ENCODE measurements at regions not wholly inside any gene's neighbourhood (a gene's known extent, or its start where the extent isn't known, plus 50 kb on each side); places are given as distances from the start of the nearest gene placed in this dataset.
A peak's percentile ranks its signal among the peaks of the same experiment; 100 is the strongest.

GRCh38 chr20:43843965-43844660 lies 70.5 kb upstream of the TOX2 start:
- Mint-ChIP-seq H3K4me3 (peak overlapping the region in 1 of 8 donors; percentile 17), H3K36me3 (no peaks in the 10 kb centered on the region), H3K27ac (no peak overlapping the region), H3K4me1 (no peaks in the 10 kb centered on the region), H3K9me3 (no peaks in the 10 kb centered on the region), H3K27me3 (peaks cover 0 to 16% (median 0%) of the 10 kb centered on the region in 3 donors)
- no peak for DNase-seq
- ATAC-seq (ENCODE audit: low read depth in 2 of 2) = no peak

GRCh38 chr20:43843096-43843964 lies 71.3 kb upstream of the TOX2 start:
- peak overlapping the region in 1 of 6 donors; percentile 90 for H3K27ac Mint-ChIP-seq
- no peaks in the 10 kb centered on the region for H3K36me3 Mint-ChIP-seq
- no peaks in the 10 kb centered on the region for H3K4me1 Mint-ChIP-seq
- H3K27me3 Mint-ChIP-seq = peaks cover 0 to 16% (median 0%) of the 10 kb centered on the region in 3 donors
- DNase-seq (no peak), ATAC-seq (ENCODE audit: low read depth in 2 of 2) (no peak)
- H3K9me3 Mint-ChIP-seq = no peaks in the 10 kb centered on the region
- H3K4me3 Mint-ChIP-seq = no peak overlapping the region

GRCh38 chr20:43842126-43843020 lies 72.3 kb upstream of the TOX2 start:
- no peak overlapping the region for H3K4me3 Mint-ChIP-seq
- H3K9me3 Mint-ChIP-seq = no peaks in the 10 kb centered on the region
- H3K27ac Mint-ChIP-seq = no peak overlapping the region
- ATAC-seq (ENCODE audit: low read depth in 2 of 2) = no peak
- no peak for DNase-seq
- H3K27me3 Mint-ChIP-seq = peaks cover 0 to 16% (median 0%) of the 10 kb centered on the region in 3 donors
- no peaks in the 10 kb centered on the region for H3K36me3 Mint-ChIP-seq
- H3K4me1 Mint-ChIP-seq = no peaks in the 10 kb centered on the region

- Mint-ChIP-seq H3K4me1 (no peaks in the 10 kb centered on the region), H3K36me3 (no peaks in the 10 kb centered on the region), H3K4me3 (peak overlapping the region in 1 of 8 donors; percentile 33), H3K9me3 (no peaks in the 10 kb centered on the region), H3K27me3 (peaks cover 0 to 6% (median 0%) of the 10 kb centered on the region in 3 donors), H3K27ac (peak overlapping the region in 1 of 6 donors; percentile 71)
- no peak for DNase-seq
- ATAC-seq (ENCODE audit: low read depth in 2 of 2) = peak; percentile 41 to 47
These were observed 74.1 kb upstream of the TOX2 start for GRCh38 chr20:43840382-43841070.

- Mint-ChIP-seq H3K4me1 (no peaks in the 10 kb centered on the region), H3K4me3 (no peak overlapping the region), H3K9me3 (no peaks in the 10 kb centered on the region), H3K36me3 (no peaks in the 10 kb centered on the region), H3K27me3 (no peaks in the 10 kb centered on the region), H3K27ac (no peak overlapping the region)
- no peak for ATAC-seq (ENCODE audit: low read depth in 2 of 2)
- no peak for DNase-seq
These were observed 74.9 kb upstream of the TOX2 start for GRCh38 chr20:43839793-43840199.

GRCh38 chr20:43838703-43839060 lies 76.0 kb upstream of the TOX2 start:
- no peaks in the 10 kb centered on the region for H3K4me1 Mint-ChIP-seq
- DNase-seq = no peak
- H3K27me3 Mint-ChIP-seq = no peaks in the 10 kb centered on the region
- H3K4me3 Mint-ChIP-seq = no peak overlapping the region
- H3K27ac Mint-ChIP-seq = no peak overlapping the region
- no peaks in the 10 kb centered on the region for H3K36me3 Mint-ChIP-seq
- no peak for ATAC-seq (ENCODE audit: low read depth in 2 of 2)
- H3K9me3 Mint-ChIP-seq = no peaks in the 10 kb centered on the region

- H3K4me1 Mint-ChIP-seq = no peaks in the 10 kb centered on the region
These were observed 76.6 kb upstream of the TOX2 start for GRCh38 chr20:43837856-43838702.

GRCh38 chr20:43836790-43837189 lies 77.9 kb upstream of the TOX2 start:
- no peak for ATAC-seq (ENCODE audit: low read depth in 2 of 2)
- Mint-ChIP-seq H3K27ac (no peak overlapping the region), H3K4me3 (no peak overlapping the region), H3K4me1 (no peaks in the 10 kb centered on the region), H3K27me3 (peaks cover 0 to 9% (median 8%) of the 10 kb centered on the region in 3 donors), H3K36me3 (no peaks in the 10 kb centered on the region), H3K9me3 (no peaks in the 10 kb centered on the region)
- DNase-seq = no peak

More at GRCh38 chr20:43837856-43838702, 76.6 kb upstream of the TOX2 start:
- Mint-ChIP-seq H3K27me3 (no peaks in the 10 kb centered on the region), H3K4me3 (no peak overlapping the region), H3K9me3 (no peaks in the 10 kb centered on the region), H3K27ac (peak overlapping the region in 2 of 6 donors; percentile 20 to 57), H3K36me3 (no peaks in the 10 kb centered on the region)
- ATAC-seq (ENCODE audit: low read depth in 2 of 2) = no peak
- DNase-seq = no peak

- ATAC-seq (ENCODE audit: low read depth in 2 of 2) (no peak), DNase-seq (no peak)
- Mint-ChIP-seq H3K9me3 (no peaks in the 10 kb centered on the region), H3K27ac (no peak overlapping the region), H3K36me3 (no peaks in the 10 kb centered on the region), H3K4me3 (no peak overlapping the region), H3K4me1 (no peaks in the 10 kb centered on the region), H3K27me3 (peaks cover 0 to 11% (median 11%) of the 10 kb centered on the region in 3 donors)
These were observed 78.6 kb upstream of the TOX2 start for GRCh38 chr20:43835944-43836508.

- peaks cover 0 to 22% (median 13%) of the 10 kb centered on the region in 3 donors for H3K27me3 Mint-ChIP-seq
- no peak for DNase-seq
- ATAC-seq (ENCODE audit: low read depth in 2 of 2) = no peak
- H3K36me3 Mint-ChIP-seq = no peaks in the 10 kb centered on the region
- peaks cover 0 to 5% (median 0%) of the 10 kb centered on the region in 7 donors for H3K9me3 Mint-ChIP-seq
- no peaks in the 10 kb centered on the region for H3K4me1 Mint-ChIP-seq
- no peak overlapping the region for H3K27ac Mint-ChIP-seq
- no peak overlapping the region for H3K4me3 Mint-ChIP-seq
These were observed 80.9 kb upstream of the TOX2 start for GRCh38 chr20:43833511-43834395.

- no peaks in the 10 kb centered on the region for H3K4me1 Mint-ChIP-seq
- H3K9me3 Mint-ChIP-seq = peaks cover 0 to 5% (median 0%) of the 10 kb centered on the region in 7 donors
- no peak overlapping the region for H3K27ac Mint-ChIP-seq
- peaks cover 4 to 28% (median 21%) of the 10 kb centered on the region in 3 donors for H3K27me3 Mint-ChIP-seq
- DNase-seq (no peak), ATAC-seq (ENCODE audit: low read depth in 2 of 2) (no peak)
- no peak overlapping the region for H3K4me3 Mint-ChIP-seq
- no peaks in the 10 kb centered on the region for H3K36me3 Mint-ChIP-seq
These were observed 81.7 kb upstream of the TOX2 start for GRCh38 chr20:43832961-43833360.

Data from naive B cell (primary cell).